ENCODE measurements at regions not wholly inside any gene's neighbourhood (a gene's known extent, or its start where the extent isn't known, plus 50 kb on each side); places are given as distances from the start of the nearest gene placed in this dataset.

- TF ChIP-seq CTCF (IDR thresholded peaks at IDR 0.05; ENCODE audit: insufficient read depth, low read length) = no peak
- no peak for TF ChIP-seq POLR2AphosphoS5 (IDR thresholded peaks at IDR 0.05; ENCODE audit: low read depth)
- TF ChIP-seq GABPA (IDR thresholded peaks at IDR 0.05; ENCODE audit: low read depth) = no peak
- TF ChIP-seq REST (IDR thresholded peaks at IDR 0.05; ENCODE audit: insufficient replicate concordance, low read depth) = no peak
Observed at GRCh38 chr1:172967936-172968335, 82.8 kb downstream of the TNFSF18 start.
